ENCODE measurements at regions not wholly inside any gene's neighbourhood (a gene's known extent, or its start where the extent isn't known, plus 50 kb on each side); places are given as distances from the start of the nearest gene placed in this dataset.
A peak's percentile ranks its signal among the peaks of the same experiment; 100 is the strongest.

- Mint-ChIP-seq H3K27me3 (ENCODE audit: low read depth) (no peaks in the 10 kb centered on the region), H3K9me3 (no peaks in the 10 kb centered on the region), H3K4me1 (peaks cover 30% of the 10 kb centered on the region), H3K36me3 (no peaks in the 10 kb centered on the region), H3K27ac (no peak overlapping the region), H3K4me3 (no peak overlapping the region)
- DNase-seq (ENCODE audit: low spot score in 2 of 2, unreplicated experiment in 2 of 2) = no peak
- no peak for TF ChIP-seq CTCF (IDR thresholded peaks at IDR 0.05; ENCODE audit: unreplicated experiment)
Observed at GRCh38 chr5:17424674-17425073, 73.4 kb upstream of the TAF11L2 start.

GRCh38 chr5:17425385-17426070, 72.5 kb upstream of the TAF11L2 start:
- H3K4me1 Mint-ChIP-seq = peaks cover 30% of the 10 kb centered on the region
- H3K27me3 Mint-ChIP-seq (ENCODE audit: low read depth) = no peaks in the 10 kb centered on the region
- TF ChIP-seq CTCF (IDR thresholded peaks at IDR 0.05; ENCODE audit: unreplicated experiment) = no peak
- H3K27ac Mint-ChIP-seq = no peak overlapping the region
- H3K36me3 Mint-ChIP-seq = no peaks in the 10 kb centered on the region
- no peak for DNase-seq (ENCODE audit: low spot score in 2 of 2, unreplicated experiment in 2 of 2)
- no peaks in the 10 kb centered on the region for H3K9me3 Mint-ChIP-seq
- H3K4me3 Mint-ChIP-seq = no peak overlapping the region

- H3K9me3 Mint-ChIP-seq = no peaks in the 10 kb centered on the region
- no peak overlapping the region for H3K4me3 Mint-ChIP-seq
- no peaks in the 10 kb centered on the region for H3K27me3 Mint-ChIP-seq (ENCODE audit: low read depth)
- no peak for TF ChIP-seq CTCF (IDR thresholded peaks at IDR 0.05; ENCODE audit: unreplicated experiment)
- peak overlapping the region; percentile 39 for H3K27ac Mint-ChIP-seq
- H3K4me1 Mint-ChIP-seq = peaks cover 30% of the 10 kb centered on the region
- no peaks in the 10 kb centered on the region for H3K36me3 Mint-ChIP-seq
- no peak for DNase-seq (ENCODE audit: low spot score in 2 of 2, unreplicated experiment in 2 of 2)
Observed at GRCh38 chr5:17426104-17426749, 71.8 kb upstream of the TAF11L2 start.

- Mint-ChIP-seq H3K36me3 (no peaks in the 10 kb centered on the region), H3K9me3 (no peaks in the 10 kb centered on the region), H3K4me1 (peaks cover 30% of the 10 kb centered on the region), H3K27me3 (ENCODE audit: low read depth) (no peaks in the 10 kb centered on the region), H3K27ac (no peak overlapping the region), H3K4me3 (no peak overlapping the region)
- DNase-seq (ENCODE audit: low spot score in 2 of 2, unreplicated experiment in 2 of 2) = no peak
- no peak for TF ChIP-seq CTCF (IDR thresholded peaks at IDR 0.05; ENCODE audit: unreplicated experiment)
Observed at GRCh38 chr5:17428176-17428800, 69.7 kb upstream of the TAF11L2 start.

- H3K27ac Mint-ChIP-seq = no peak overlapping the region
- no peaks in the 10 kb centered on the region for H3K36me3 Mint-ChIP-seq
- peaks cover 28% of the 10 kb centered on the region for H3K4me1 Mint-ChIP-seq
- no peak for TF ChIP-seq CTCF (IDR thresholded peaks at IDR 0.05; ENCODE audit: unreplicated experiment)
- no peaks in the 10 kb centered on the region for H3K9me3 Mint-ChIP-seq
- no peak overlapping the region for H3K4me3 Mint-ChIP-seq
- H3K27me3 Mint-ChIP-seq (ENCODE audit: low read depth) = no peaks in the 10 kb centered on the region
- no peak for DNase-seq (ENCODE audit: low spot score in 2 of 2, unreplicated experiment in 2 of 2)
Observed at GRCh38 chr5:17429353-17429752, 68.7 kb upstream of the TAF11L2 start.

Measured in mesothelial cell of epicardium (in vitro differentiated cells).